HG02623 (cell line): ENCODE measurements at regions not wholly inside any gene's neighbourhood (a gene's known extent, or its start where the extent isn't known, plus 50 kb on each side); places are given as distances from the start of the nearest gene placed in this dataset.

Experiments used
- ATAC-seq: cut with Tn5 transposase; IDR thresholded peaks from one replicate; pipeline ENCODE4 v1.9.1; 2021; ENCODE audit warnings: moderate library complexity; ENCODE audit not compliant: unreplicated experiment

GRCh38 chr5:29897916-29898315 is 1295.6 kb upstream of the CDH6 start:
- ATAC-seq: no peak

DNA sequence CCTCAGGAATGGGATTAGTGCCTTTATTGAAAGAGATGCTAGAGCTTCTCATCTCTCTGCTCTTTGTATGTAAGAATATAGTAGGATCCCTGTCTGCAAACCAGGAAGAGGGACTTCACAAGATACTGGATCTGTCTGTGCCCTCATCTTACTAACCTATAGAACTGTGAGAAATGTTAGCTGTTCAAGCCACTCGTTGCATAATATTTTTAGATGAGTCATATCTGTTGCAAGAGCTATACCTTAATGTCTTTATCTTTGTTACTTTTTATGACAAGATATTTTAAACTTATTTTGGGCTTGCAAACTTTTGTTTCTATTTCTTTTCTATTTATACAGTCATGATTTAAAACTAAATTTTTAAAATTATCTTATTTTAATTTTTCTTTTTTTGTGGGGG is 1296.8 kb upstream of the CDH6 start:
- no peak for ATAC-seq

DNA sequence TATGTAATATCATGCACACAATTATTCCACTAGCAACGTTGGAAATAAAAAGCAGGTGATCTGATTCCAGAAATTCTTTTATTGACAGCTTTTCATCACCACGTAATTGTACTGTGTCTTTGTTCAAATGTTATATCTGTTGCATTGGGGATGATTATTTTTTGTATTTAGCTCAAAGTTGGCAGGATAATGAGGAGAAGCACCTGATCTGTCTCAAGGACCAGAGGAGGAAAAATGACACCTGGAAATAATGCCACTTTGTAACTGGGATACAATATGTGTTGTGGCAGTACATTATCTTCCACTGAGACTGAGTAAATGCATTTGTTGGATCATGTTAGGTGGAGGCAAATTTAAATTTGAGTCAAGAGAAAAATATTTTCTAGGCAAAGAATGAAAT is 1298.8 kb upstream of the CDH6 start:
- ATAC-seq: no peak

DNA sequence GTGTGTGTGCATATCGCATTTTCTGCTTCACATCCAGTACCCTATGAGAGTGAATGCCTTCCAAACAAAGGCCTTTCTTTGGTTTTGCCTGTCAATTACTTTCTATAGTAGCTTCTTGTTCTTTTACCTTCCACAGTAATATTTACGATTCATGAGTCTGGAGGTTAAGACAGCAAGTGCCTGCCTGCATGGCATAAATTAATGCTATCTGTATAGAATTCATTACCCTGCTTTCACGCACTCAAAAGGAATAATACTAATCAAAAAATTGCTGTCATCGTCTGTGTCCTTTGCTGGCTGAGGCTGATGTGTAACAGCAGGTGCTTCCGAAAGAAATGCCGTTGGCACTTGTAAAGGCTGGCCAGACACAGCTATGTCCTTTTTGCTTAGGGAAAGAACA is 1304.4 kb upstream of the CDH6 start:
- no peak for ATAC-seq

GRCh38 chr5:29885595-29885994 is 1307.9 kb upstream of the CDH6 start:
- ATAC-seq: no peak

DNA sequence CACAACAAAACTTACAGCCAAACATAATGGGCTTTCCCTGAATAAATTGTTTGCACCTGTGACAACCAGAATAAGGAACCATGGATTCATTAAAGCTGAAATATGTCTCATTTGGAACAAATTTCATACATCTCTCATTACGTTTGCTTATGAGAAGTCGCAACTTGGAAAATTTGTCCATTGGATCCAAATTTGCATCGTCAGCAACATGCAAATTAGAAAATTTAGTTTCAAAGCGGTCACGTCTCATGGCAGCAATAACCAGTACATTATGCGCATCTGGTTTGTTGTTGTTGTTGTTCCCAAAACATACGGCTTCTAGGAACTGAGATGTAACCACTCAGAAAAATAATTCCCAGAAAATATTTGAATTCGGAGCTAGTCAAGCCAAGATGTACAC is 1311.5 kb upstream of the CDH6 start:
- ATAC-seq: no peak

DNA sequence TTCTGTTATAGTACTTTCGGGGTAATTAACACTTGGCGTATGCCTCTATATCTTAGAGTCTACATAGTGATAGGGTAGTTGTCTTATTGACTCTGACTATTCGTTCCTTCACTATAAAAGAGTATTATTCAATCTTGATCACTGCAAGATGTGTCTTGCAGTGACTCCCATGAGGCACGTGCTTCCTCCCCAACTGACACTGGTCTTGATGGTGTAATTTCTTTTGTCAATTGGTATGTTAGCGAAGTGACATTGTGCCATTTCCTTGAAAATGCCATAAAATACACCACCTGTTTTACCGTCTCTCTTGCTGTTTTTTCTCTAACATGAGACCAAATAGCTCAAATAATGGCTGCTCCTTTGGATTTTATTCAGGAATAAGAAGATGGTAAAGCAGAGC is 1314.1 kb upstream of the CDH6 start:
- no peak for ATAC-seq

DNA sequence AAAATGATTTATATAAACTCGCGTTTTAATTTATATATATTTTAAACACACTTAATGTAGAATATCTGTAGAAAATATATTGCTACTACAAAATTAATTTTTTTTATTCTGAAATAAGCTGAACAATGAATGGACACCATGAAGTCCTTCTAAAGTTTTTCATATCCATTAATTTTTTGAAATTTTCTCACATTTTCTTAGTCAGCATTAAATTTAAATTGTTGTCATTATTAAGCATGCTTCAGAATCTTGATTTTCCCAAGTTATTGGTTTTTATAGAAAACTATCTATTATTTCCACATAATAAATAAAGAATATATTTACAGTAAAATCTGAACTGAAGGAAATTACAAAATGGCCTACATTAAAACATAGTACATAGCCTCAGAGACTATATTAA is 1314.9 kb upstream of the CDH6 start:
- ATAC-seq: no peak

DNA sequence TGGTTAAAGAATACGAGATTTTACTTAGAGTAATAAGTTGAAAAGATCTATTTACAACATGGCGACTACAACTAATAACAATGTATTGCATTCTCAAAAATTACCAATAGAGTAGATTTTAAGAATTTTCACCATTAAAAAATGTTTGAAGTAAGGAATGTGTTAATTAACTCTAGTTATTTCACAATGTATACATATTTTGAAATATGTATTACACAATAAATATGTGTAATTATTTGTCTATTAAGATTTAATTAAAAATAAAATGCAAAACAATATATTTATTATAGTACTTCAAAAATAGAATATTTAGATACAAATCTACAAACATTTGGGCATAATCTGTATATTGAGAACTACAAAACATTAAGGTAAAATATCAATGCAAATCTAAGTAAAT is 1326.3 kb upstream of the CDH6 start:
- ATAC-seq: no peak

GRCh38 chr5:29853711-29854220 is 1339.7 kb upstream of the CDH6 start:
- ATAC-seq: no peak

DNA sequence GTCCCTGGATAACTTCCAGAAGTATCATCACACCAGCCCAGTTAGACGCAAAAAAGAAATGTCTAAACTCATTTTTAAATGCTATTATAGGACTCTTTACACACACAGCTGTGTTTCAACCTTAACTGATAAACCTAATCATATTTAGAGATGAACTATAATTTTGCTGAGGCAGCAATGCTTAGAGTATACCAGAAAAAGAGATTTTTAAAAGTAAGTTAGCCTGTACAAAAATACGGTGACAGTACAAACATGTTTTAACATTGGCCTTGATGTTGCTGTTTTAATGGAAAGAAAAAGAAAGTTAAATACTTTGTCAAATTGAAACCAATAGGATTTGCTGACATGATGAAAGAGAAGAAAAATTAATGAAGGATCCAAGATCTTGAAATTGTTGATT is 1341.2 kb upstream of the CDH6 start:
- ATAC-seq: no peak

DNA sequence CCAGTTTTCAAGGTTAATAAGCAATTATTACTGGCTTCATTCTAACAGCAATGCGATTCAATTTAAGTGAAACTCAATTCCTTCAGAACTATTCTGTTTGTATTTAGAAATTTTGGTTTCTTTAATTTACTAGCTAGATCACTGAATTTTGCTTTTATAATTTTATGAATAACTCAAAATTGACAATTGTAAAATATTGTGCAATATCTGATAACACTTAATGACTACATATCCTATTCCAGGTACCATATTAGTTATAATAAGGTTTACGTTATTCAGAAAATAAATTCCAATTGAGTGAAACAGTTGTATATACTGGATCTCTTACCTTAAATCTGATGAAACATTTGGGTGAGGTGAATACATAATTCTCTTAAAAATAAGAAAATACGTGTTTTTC is 1348.3 kb upstream of the CDH6 start:
- ATAC-seq: no peak

- no peak for ATAC-seq
These were observed 1360.1 kb upstream of the CDH6 start for GRCh38 chr5:29833394-29833793.

DNA sequence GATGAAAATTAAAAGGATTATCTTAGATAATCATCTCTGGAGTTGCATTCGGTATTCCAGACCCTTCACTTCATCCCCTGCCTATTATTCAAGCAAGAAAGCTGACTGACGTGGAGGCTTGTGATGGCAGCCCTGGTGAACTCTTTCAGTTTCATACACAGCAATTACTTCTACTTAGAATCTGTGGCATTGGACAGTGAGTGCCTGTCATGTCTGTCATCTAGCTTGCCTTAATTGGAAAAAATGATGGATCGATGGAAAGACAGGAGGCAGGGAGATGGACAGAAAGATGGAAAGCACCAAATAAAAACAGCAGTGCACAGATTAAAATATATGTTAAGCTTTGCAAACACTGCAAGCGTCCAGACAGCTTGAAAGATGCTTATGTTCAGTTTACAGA is 1371.0 kb upstream of the CDH6 start:
- ATAC-seq: no peak

- ATAC-seq: no peak
These were observed 1381.4 kb upstream of the CDH6 start for GRCh38 chr5:29811914-29812679.

GRCh38 chr5:29805804-29806203 is 1387.7 kb upstream of the CDH6 start:
- ATAC-seq: no peak

DNA sequence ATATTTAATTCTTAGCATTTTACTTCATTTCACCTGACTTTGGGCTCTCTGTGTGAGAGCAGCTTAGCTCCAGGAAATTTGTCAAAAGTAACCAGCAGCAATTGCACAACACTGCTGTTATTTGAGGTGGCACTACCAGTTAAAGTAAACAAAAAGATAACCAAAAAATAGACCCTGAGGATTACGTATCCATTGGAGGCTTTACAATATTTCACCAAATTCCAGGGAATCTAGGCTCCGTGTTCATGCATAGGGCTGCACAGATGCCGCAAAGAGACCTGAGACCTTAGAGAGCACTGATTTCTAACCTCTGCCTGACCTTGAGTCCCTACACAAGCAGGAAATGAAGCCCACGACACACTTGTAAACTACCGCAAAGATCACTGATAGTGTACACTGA is 1392.7 kb upstream of the CDH6 start:
- ATAC-seq: no peak

GRCh38 chr5:29796013-29796412 is 1397.5 kb upstream of the CDH6 start:
- ATAC-seq: no peak

- ATAC-seq: no peak
These were observed 1398.3 kb upstream of the CDH6 start for GRCh38 chr5:29795096-29795652.

DNA sequence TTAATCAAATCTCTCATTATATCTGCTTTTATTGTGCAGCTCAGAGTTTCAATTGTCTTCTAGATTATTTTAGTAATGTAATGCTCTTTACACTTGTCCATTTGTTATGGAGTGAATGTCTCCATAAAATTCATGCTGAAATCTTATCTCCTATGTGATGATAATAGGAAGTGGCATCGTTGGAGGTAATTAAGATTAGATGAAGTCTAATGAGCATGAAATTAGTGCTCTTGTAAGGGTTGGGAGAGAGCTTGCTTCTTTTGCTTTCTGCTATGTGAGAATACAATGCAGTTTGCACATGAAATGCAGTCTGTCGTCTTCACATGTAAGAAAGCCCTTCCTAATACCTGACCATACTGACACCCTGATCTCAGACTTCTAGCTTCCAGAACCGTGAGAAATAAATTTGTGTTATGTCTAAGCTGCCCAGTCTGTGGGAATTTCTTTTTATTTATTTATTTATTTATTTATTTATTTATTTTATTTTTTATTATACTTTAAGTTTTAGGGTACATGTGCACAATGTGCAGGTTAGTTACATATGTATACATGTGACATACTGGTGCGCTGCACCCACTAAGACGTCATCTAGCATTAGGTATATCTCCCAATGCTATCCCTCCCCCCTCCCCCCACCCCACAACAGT is 1399.2 kb upstream of the CDH6 start:
- no peak for ATAC-seq

DNA sequence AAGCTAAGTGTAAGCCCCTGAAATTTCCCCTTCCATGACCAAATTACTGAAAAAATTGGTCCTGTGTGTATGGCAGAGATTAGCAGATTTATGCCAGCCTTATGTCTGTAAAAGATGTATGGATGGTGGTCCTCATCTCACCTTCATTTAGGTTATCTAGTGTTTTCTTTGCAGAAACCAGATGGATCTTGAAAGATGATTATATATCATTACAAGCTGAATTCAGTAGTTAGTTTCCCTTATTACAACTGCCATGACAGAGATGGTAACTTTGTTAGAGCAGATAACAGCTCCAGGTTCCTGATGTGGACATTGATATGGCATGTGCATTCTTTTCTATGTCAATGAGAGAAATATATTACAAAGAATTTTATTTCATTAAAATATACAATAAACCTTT is 1403.2 kb upstream of the CDH6 start:
- ATAC-seq: no peak

GRCh38 chr5:29780401-29780800 is 1413.1 kb upstream of the CDH6 start:
- ATAC-seq: no peak
